BJ (cell line): ENCODE measurements at regions not wholly inside any gene's neighbourhood (a gene's known extent, or its start where the extent isn't known, plus 50 kb on each side); places are given as distances from the start of the nearest gene placed in this dataset.
"Not testable (repeated sequence)": the region's sequence is repeated elsewhere in the genome, so short reads cannot be mapped to it uniquely, and the experiment has no call there.

ENCODE experiments used
- CTCF ChIA-PET: fragments of 350-600 bp; formaldehyde crosslinking; extraction: SDS; loops from one replicate; lab custom pipeline; 2021; ENCODE audit warnings: antibody characterized with exemption, inconsistent platforms; lab: Yijun Ruan, JAX
- POLR2A ChIA-PET: fragments of 300-600 bp; sonication (Branson Sonifier 250); formaldehyde crosslinking; extraction: SDS; loops from one replicate; lab custom pipeline; 2021; ENCODE audit warnings: antibody characterized with exemption; lab: Charles Lee
- DNase-seq: peaks from one replicate; pipeline ENCODE4 v3.0.0-alpha.2; 2011; ENCODE audit warnings: low read depth
- H3K27me3 ChIP-seq: 2 replicates; pipeline ENCODE4 v1.6.0; 2011; ENCODE audit warnings: low read length; ENCODE audit not compliant: control insufficient read depth, insufficient read depth
- H3K36me3 ChIP-seq: 2 replicates; pipeline ENCODE4 v1.5.1; 2011; ENCODE audit warnings: low read length; ENCODE audit not compliant: control insufficient read depth, insufficient read depth
- H3K4me3 ChIP-seq: 2 replicates; pipeline ENCODE4 v1.5.1; 2011; ENCODE audit warnings: low read depth, mild to moderate bottlenecking, control low read depth, low read length
- CTCF ChIP-seq: IDR thresholded peaks from 2 replicates; pipeline ENCODE4 v1.5.1; 2011; ENCODE audit warnings: low read depth, mild to moderate bottlenecking, control low read depth, inconsistent platforms, low read length, moderate library complexity; ENCODE audit not compliant: insufficient read depth

GRCh38 chr1:99370476-99370875 is 106.2 kb downstream of the PLPPR4 start:
- no peak for DNase-seq
- no peaks in the 10 kb centered on the region; the same call in 1 of the 2 replicates for H3K27me3 ChIP-seq
- H3K4me3 ChIP-seq, result no peak overlapping the region
- POLR2A ChIA-PET, result no interaction called here
- CTCF ChIA-PET, result no interaction called here
- no peak for TF ChIP-seq CTCF
- no peaks in the 10 kb centered on the region for H3K36me3 ChIP-seq

- H3K27me3 ChIP-seq, result no peaks in the 10 kb centered on the region; the same call in 1 of the 2 replicates
- ChIA-PET CTCF (no interaction called here), POLR2A (no interaction called here)
- no peak for TF ChIP-seq CTCF
- H3K36me3 ChIP-seq, result no peaks in the 10 kb centered on the region
- no peak for DNase-seq
- no peak overlapping the region for H3K4me3 ChIP-seq
Observed at GRCh38 chr1:99371413-99371812, 107.1 kb downstream of the PLPPR4 start.

GRCh38 chr1:99374109-99374508 is 109.8 kb downstream of the PLPPR4 start:
- no peak for DNase-seq
- Histone ChIP-seq H3K27me3 (no peaks in the 10 kb centered on the region; the same call in 1 of the 2 replicates), H3K4me3 (no peak overlapping the region), H3K36me3 (no peaks in the 10 kb centered on the region)
- TF ChIP-seq CTCF, result no peak
- ChIA-PET POLR2A (no interaction called here), CTCF (no interaction called here)

GRCh38 chr1:99374693-99375092 is 110.4 kb downstream of the PLPPR4 start:
- POLR2A ChIA-PET, DNase-seq, CTCF ChIA-PET: not testable (repeated sequence)

GRCh38 chr1:99384021-99384420 is 119.7 kb downstream of the PLPPR4 start:
- POLR2A ChIA-PET, result no interaction called here
- CTCF ChIA-PET, result interaction anchor here (0.8 kb wide), 1 partner anchor 19 kb away, joined by 4 read pairs; no protein-coding TSS in a partner anchor
- no peak for TF ChIP-seq CTCF
- Histone ChIP-seq H3K27me3 (no peaks in the 10 kb centered on the region), H3K36me3 (no peaks in the 10 kb centered on the region), H3K4me3 (no peak overlapping the region)
- DNase-seq, result no peak

More at GRCh38 chr1:99374693-99375092, 110.4 kb downstream of the PLPPR4 start:
- not testable (repeated sequence) for H3K36me3 ChIP-seq, H3K27me3 ChIP-seq, H3K4me3 ChIP-seq

- no peak overlapping the region for H3K4me3 ChIP-seq
- POLR2A ChIA-PET, result no interaction called here
- no peaks in the 10 kb centered on the region for H3K36me3 ChIP-seq
- TF ChIP-seq CTCF, result no peak
- CTCF ChIA-PET, result no interaction called here
- no peaks in the 10 kb centered on the region for H3K27me3 ChIP-seq
- DNase-seq, result no peak
Observed at GRCh38 chr1:99385852-99386251, 121.6 kb downstream of the PLPPR4 start.
